HTR-8/SVneo (cell line): ENCODE measurements at regions not wholly inside any gene's neighbourhood (a gene's known extent, or its start where the extent isn't known, plus 50 kb on each side); places are given as distances from the start of the nearest gene placed in this dataset.

Experiments
- DNase-seq: peaks from one replicate; pipeline ENCODE4 v3.0.0; 2011; ENCODE audit warnings: low spot score, mixed read lengths; ENCODE audit not compliant: insufficient read length
- FAIRE-seq: peaks from 2 replicates; lab custom pipeline; 2011; peaks lifted over from hg19 to GRCh38; lab: Jason Lieb, UNC

- FAIRE-seq (no peak), DNase-seq (no peak)
Measured at GRCh38 chr13:79703772-79704171, 222.8 kb downstream of the NDFIP2 start.

- no peak for DNase-seq
- FAIRE-seq = no peak
Measured at GRCh38 chr13:79695754-79696153, 214.8 kb downstream of the NDFIP2 start.

DNA sequence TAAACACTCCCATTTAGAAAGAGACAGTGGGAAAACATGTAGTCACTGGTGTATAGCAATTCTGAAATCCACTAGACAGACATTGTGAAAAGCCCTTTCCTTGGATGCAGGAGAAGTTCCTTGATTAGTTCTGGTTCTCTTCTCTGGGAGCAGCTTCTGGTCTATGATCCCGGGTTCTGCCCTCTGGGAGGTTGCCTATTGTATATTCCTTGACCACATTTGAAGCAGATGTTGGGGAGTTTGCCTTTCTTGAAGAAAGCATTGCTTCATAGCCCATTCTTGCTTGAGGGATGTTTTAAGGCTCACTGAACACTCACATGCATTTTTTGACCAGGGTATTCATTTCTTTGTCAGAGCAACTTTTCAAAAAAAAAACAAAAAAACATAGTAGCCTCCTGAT is 211.9 kb downstream of the NDFIP2 start:
- no peak for FAIRE-seq
- DNase-seq = no peak

DNA sequence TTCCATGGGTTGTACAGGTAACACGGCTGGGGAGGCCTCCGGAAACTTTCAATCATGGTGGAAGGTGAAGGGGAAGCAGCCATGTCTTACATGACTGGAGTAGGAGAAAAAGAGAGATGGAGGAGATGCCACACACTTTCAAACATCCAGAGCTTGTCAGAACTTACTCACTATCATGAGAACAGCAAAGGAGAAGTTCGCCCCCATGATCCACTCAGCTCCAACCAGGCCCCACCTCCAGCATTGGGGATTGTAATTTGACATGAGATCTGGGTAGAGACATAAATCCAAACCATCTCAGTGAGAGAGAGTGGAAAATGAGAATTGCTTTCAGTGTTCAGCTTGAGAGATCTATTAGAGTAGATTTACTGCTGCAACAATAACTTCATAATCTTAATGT is 210.9 kb downstream of the NDFIP2 start:
- FAIRE-seq = no peak
- no peak for DNase-seq

- DNase-seq (no peak), FAIRE-seq (no peak)
Measured at GRCh38 chr13:79688741-79689140, 207.8 kb downstream of the NDFIP2 start.

GRCh38 chr13:79686441-79686840 is 205.5 kb downstream of the NDFIP2 start:
- DNase-seq (no peak), FAIRE-seq (no peak)

- FAIRE-seq (no peak), DNase-seq (no peak)
Measured at GRCh38 chr13:79684371-79684770, 203.4 kb downstream of the NDFIP2 start.

DNA sequence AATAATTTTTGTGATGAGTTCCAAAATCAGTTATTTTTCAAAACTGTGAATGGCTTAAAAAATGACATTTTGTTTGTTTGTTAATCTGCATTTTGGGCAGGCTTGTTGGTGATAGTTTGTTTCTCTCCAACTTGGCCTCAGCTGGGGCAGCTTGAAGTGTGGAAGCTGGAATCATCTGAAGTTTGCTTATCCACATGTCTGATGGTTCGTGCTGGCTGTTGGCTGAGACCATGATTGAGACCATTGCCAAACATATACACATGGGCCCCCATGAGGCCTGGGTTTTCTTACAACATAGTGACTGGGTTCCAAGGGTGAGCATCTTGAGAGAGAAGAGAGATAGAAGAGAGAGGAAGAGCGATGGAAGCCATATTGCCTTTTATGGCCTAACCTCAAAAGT is 201.2 kb downstream of the NDFIP2 start:
- DNase-seq (no peak), FAIRE-seq (no peak)

GRCh38 chr13:79681069-79681468 is 200.1 kb downstream of the NDFIP2 start:
- FAIRE-seq (no peak), DNase-seq (no peak)

DNA sequence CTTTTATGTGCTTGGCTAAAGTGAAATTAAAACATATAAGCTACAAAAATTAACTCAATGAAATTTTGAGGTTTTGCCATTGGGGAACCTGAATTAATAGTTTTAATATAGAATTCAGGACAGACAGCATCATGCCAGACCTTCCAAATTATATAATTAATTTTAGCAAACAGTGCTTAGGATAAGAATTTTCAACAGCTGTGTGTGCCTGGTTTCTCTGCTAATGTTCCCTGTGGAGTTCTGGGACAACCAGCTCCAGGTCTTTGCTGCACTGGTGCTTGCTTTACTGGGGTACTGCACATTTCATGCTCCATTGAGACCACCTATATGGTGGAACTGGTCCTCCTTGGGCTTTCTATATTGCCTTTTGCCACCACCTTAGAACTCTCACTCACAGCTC is 199.5 kb downstream of the NDFIP2 start:
- no peak for DNase-seq
- no peak for FAIRE-seq

DNA sequence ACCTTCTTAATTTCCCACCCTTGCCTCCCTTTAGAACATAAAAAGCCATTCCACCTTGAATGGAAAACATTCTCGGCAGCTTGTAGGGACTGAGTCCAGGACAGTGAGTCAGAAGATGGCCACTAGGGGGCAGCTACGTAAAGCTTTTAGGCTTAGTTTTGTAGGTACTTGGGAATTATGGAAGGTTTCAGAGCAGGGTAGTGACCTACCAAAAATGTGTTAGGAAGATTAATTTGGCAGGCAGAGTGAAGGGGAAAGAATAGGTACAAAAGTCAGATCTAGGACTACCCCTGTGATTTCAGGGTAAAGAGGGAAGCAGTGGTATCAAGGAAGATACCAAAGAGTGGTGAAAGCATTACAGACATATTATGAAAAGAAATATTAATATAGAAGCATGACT is 198.4 kb downstream of the NDFIP2 start:
- FAIRE-seq (no peak), DNase-seq (peak; percentile 5)

DNA sequence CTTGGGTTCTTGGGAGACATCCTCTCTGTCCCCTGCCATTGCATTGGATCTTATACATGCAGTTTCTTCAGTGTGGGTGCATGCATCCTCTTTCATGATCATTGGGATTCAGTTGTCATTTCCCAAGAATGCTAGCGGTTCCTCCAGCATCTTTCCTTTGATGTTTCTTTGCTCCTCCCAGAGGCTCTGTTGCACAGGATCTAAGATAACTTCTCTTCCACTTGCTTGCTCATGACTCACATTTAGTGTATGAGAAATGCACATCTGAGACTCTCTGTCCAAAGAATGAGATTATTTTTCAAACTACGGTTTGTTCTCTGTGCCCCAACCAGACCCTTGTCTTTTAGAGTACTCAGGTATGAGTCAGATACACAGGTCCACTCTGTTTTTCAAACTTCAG is 197.1 kb downstream of the NDFIP2 start:
- no peak for FAIRE-seq

GRCh38 chr13:79675931-79676660 is 195.1 kb downstream of the NDFIP2 start:
- FAIRE-seq (no peak), DNase-seq (no peak)

More for the DNA sequence above, 197.1 kb downstream of the NDFIP2 start:
- DNase-seq = no peak

DNA sequence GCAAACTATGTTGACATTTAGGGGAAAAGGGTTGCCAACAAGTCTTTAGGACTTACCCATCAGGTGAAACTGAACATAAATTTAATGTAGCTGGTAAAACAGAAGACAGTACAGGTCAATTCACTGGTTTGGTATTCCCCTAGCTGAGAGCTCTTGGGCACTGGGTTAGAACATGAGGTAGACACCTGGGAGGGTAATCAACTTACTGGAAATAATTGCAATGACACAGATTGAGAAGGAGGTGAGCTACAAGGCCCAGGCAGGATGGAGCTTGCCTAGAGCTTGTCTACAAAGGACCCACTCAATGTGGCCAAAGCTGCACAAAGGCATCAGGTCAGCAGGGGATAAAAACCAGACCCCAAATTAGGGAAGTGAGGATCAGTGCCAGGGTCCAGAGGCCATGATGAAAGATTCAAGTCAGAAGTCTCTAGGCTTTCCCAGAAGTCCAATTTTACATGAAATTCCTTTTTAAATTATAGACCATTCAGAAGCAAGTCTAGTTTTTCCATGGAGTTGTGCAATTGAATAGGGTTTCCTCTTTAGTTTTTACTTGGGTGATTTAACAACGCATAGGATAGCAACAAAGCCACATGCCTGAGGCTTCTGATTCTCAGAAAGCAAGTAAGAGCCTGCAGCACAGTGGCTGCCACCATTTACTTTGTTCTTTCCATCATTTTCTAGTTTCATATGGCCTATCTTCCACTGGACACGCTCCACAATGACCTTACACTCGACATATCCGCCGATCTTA is 194.0 kb downstream of the NDFIP2 start:
- FAIRE-seq (no peak), DNase-seq (no peak)

GRCh38 chr13:79673993-79674377 is 193.0 kb downstream of the NDFIP2 start:
- FAIRE-seq (no peak), DNase-seq (no peak)

GRCh38 chr13:79673310-79673992 is 192.5 kb downstream of the NDFIP2 start:
- DNase-seq = no peak
- FAIRE-seq = no peak

DNA sequence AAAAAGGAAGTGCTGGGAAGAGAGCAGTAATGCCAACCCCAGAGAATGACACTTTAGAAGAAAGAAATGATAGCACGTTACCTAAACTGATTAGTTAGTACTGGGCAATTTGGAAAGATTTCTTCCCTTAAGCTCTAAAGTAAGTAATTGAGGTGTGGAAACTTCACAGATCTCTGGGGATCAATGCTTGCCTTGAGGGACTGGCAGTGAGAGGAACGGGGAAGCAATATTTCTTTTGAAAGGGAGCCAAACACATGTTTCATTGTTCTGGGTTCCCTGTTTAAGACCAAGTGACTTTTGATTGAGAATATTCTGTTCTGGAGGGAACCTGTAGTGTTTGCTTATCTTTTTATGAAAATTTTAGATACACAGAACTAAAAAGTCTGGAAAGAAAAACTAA is 190.5 kb downstream of the NDFIP2 start:
- DNase-seq (no peak), FAIRE-seq (no peak)

DNA sequence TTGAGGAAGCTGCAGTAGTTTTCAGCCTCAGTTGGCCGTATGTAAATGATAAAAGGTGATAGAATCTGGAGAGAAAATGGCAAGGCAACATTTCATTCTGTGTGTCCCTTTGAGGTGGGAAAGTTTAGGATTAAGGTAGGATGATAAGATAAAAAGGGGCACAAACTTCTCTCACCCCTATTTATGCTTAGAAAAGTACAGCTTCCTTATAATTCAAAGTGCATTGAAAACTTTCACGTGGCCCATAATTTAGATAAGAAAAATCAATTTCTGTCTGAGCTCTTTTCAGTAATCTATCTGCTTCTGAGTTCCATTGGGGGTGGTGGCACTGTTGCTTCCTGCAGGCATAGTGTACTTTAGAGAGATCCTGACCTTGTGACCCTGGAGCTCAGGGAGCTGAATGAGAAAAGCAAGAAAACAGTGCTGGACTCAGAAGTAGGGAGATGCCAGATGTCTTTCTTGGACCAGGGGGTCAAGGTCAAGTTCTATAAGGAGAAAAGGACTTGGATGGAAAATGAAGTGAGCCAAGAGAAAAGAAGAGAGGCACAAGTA is 187.3 kb downstream of the NDFIP2 start:
- FAIRE-seq = no peak
- DNase-seq = no peak

- FAIRE-seq (no peak), DNase-seq (no peak)
Measured at GRCh38 chr13:79667771-79668170, 186.8 kb downstream of the NDFIP2 start.

DNA sequence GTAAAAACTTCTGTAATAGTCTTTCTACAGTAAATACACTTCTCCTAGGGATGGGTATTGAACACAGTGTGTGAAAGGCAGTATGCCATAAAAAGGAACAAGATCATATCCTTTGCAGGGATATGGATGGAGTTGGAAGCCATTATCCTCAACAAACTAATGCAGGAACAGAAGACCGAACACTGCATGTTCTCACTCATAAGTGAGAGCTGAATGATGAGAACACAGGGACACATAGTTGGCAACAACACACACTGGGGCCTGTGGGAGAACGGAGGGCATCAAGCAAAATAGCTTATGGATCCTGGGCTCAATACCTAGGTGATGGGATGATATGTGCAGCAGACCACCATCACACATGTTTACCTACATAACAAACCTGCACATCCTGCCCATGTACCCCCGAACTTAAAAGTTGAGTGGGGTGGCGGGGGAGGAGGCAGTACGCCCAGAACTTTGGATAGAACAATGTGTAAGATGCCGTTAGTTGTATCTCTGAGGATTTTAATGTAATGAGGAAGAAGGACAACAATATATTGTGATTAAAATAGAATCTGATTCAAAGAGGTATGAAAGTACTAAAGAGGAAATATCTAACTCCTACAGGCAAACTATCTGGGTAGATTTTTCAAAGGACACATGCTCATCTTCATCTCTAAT is 183.2 kb downstream of the NDFIP2 start:
- DNase-seq (no peak), FAIRE-seq (no peak)
